ENCODE measurements at regions not wholly inside any gene's neighbourhood (a gene's known extent, or its start where the extent isn't known, plus 50 kb on each side); places are given as distances from the start of the nearest gene placed in this dataset.

- BruUV-seq (replicated peaks) = no TSS peak
- ChIA-PET POLR2A (no interaction called here), CTCF (no interaction called here)
- H3K79me2 ChIP-seq (ENCODE audit: control insufficient read depth, insufficient read depth, low read length) = no peaks in the 10 kb centered on the region
- DNase-seq (ENCODE audit: low read depth, low spot score) = no peak
- peaks cover 9% of the 10 kb centered on the region for H3K9me3 ChIP-seq (replicated peaks; ENCODE audit: control insufficient read depth, insufficient read depth, low read length)
- H2AFZ ChIP-seq (ENCODE audit: low read depth, low read length) = no peak overlapping the region
- H3K4me3 ChIP-seq (replicated peaks in 1 of 3; ENCODE audit: insufficient read depth in 1 of 3, low read depth in 1 of 3, low read length in 3 of 3) = no peak overlapping the region
- H3K27ac ChIP-seq (ENCODE audit: insufficient read depth, low read depth, low read length) = no peak overlapping the region
- TF ChIP-seq POLR2AphosphoS5 (IDR thresholded peaks at IDR 0.05; ENCODE audit: insufficient read depth, low read depth, low read length) (no peak), JUN (IDR thresholded peaks at IDR 0.05; ENCODE audit: borderline replicate concordance, insufficient read depth, insufficient read length, low read depth) (no peak), MAX (IDR thresholded peaks at IDR 0.05; ENCODE audit: insufficient read depth, insufficient read length) (no peak), CTCF (IDR thresholded peaks at IDR 0.05; ENCODE audit: extremely low read depth in 1 of 2, insufficient read depth in 1 of 2, low read depth in 1 of 2, low read length in 2 of 2) (no peak), EZH2 (IDR thresholded peaks at IDR 0.05; ENCODE audit: borderline replicate concordance, low read depth, low read length, severe bottlenecking) (no peak), POLR2A (IDR thresholded peaks at IDR 0.05; ENCODE audit: low read depth, low read length) (no peak), MYC (IDR thresholded peaks at IDR 0.05; ENCODE audit: low read depth, low read length) (no peak), FOS (IDR thresholded peaks at IDR 0.05; ENCODE audit: borderline replicate concordance, insufficient read depth, low read length) (no peak), GATA2 (IDR thresholded peaks at IDR 0.05; ENCODE audit: insufficient read depth, insufficient read length, low read depth, low read length) (no peak)
- no peak overlapping the region for H3K9ac ChIP-seq (replicated peaks; ENCODE audit: extremely low read depth, insufficient read depth, low read length)
- intact Hi-C loops (cut with micrococcal nuclease) = no loop called here
- FAIRE-seq = no peak
- H3K4me2 ChIP-seq (ENCODE audit: insufficient read depth, low read length) = no peak overlapping the region
- no peaks in the 10 kb centered on the region for H3K27me3 ChIP-seq (ENCODE audit: control insufficient read depth in 2 of 2, insufficient read depth in 2 of 2, low read length in 2 of 2)
- H3K4me1 ChIP-seq (ENCODE audit: control insufficient read depth, extremely low read depth, insufficient read depth, low read length) = no peaks in the 10 kb centered on the region
- dilution Hi-C loops (cut with MboI; ENCODE audit: extremely low pct_ligation_motif_present, low sequenced_read_pairs) = no loop called here
- H3K9me1 ChIP-seq (replicated peaks; ENCODE audit: control insufficient read depth, extremely low read depth, insufficient read depth, low read length) = no peaks in the 10 kb centered on the region
- no peaks in the 10 kb centered on the region for H4K20me1 ChIP-seq (replicated peaks; ENCODE audit: control insufficient read depth, extremely low read depth, insufficient read depth, low read length)
- H3K36me3 ChIP-seq (ENCODE audit: control insufficient read depth in 2 of 2, extremely low read depth in 1 of 2, insufficient read depth in 2 of 2, low read length in 2 of 2) = no peaks in the 10 kb centered on the region
Measured at GRCh38 chr9:106503759-106504158, 359.2 kb upstream of the ZNF462 start.
